T1000 (cell line): ENCODE measurements at regions not wholly inside any gene's neighbourhood (a gene's known extent, or its start where the extent isn't known, plus 50 kb on each side); places are given as distances from the start of the nearest gene placed in this dataset.

ENCODE experiments used
- DNase-seq: peaks from one replicate; lab custom pipeline; 2025; ENCODE audit warnings: mixed read lengths; lab: John Stamatoyannopoulos, UW

- no peak for DNase-seq
Observed at GRCh38 chr14:101706509-101707067, 54.9 kb upstream of the PPP2R5C start.

GRCh38 chr14:101707068-101707842, 54.3 kb upstream of the PPP2R5C start:
- DNase-seq, result peak; percentile 46

DNA sequence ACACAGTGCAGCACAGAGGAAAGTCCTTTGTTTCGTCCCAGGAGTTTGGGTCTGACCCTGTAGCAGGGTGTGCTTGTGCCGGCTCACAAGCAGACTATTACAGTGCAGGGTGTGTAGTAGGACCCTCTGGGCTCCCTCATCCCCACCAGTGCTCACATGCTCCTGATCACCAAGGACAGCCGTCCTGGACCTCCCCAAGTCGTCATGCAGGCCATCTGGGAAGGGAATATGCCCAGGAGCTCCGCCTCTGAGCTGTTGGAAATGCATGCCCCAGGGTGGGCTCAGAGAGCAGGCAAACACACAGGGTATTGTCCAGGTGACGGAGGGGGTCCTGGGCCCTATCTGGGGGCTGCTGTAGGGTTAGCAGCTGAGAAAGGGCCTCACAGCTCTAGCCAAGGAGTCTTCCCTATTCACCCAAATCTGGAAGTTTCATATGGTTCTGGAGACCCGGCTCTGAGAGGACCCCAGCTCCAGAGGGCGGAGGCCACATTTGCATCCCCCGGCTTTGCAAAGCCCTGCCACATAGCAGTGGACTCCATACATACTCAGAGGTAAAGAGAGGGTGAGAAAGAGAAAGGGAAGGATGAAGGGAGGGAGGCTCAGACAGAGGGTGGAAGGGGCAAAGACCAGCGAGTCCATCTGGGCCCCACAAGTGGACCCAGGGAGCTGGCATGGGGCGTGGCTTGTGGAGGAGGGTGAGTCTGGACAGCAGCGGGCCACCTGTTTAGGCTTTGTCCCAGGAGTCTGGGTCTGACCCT, 53.5 kb upstream of the PPP2R5C start:
- DNase-seq, result no peak

DNA sequence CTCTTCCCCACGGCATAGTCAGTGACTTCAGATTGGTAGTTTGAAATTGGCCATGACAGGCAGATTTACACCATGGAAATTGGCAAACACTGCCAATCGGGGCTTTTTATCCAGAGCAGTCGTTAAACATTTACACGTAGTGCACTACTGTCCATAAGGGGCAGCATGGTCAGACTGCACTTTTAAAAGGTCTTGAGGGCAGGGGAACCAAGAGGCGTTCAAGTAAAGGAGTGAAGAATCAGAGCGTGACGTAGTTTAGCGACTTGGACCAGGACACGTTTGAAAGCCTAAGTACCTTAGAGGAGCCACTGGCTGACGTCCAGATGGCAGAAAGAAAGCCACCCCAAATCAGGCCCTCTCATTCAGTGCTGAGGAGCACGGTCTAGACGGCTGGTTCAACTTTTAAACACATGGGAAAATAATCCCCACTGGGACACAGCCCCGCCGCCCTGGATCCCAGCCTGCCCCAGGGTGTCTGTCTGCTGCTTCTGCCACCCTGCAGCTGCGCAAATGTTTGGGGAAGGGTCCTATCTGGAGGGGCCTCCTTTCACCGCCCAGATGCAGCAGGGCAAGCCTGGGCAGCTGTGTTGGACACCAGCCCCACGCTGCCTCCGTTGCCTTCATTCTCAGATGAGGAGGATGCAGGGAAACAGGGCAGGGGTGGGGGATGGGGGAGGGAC, 52.5 kb upstream of the PPP2R5C start:
- no peak for DNase-seq

DNA sequence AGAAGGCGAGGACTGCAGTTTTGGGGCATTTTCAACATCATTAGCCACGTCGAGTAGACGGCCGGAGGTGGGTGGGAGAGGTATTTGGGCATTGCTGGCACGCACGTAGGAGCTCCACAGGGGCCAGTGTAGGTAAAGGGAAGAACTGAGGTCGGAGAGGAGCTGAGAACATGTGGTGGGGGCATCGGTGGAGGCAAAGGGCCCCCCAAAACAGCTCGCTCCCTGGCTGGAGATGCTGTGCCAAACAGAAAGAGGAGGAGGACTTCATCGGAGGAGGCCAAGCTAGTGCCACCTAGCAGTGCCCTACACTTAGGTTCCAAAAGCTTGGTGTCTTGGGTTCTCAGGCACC, 52.0 kb upstream of the PPP2R5C start:
- DNase-seq, result no peak

- DNase-seq, result no peak
Observed at GRCh38 chr14:101709962-101710931, 51.3 kb upstream of the PPP2R5C start.

GRCh38 chr14:101711041-101711856, 50.3 kb upstream of the PPP2R5C start:
- DNase-seq, result no peak
